ENCODE measurements at regions not wholly inside any gene's neighbourhood (a gene's known extent, or its start where the extent isn't known, plus 50 kb on each side); places are given as distances from the start of the nearest gene placed in this dataset.
"Not testable (repeated sequence)": the region's sequence is repeated elsewhere in the genome, so short reads cannot be mapped to it uniquely, and the experiment has no call there.

DNA sequence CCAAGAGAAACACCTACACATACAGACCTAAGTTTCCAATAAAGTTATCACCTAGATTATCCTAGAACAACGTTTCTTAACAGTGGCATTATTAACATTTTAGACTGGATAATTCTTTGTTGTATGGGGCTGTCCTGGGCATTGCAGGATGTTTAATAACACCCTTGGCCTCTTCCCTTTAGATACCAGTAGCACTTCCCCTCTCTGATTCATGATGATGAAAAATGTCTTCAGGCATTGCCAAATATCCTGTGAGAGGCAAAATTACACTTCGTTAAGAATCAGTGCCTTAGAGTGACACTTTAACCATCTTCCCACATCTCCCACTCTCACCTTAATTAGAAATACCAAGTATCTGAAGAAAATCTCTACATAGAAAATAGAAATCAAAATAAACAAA is 352.6 kb downstream of the CGGBP1 start:
- no peaks in the 10 kb centered on the region for H3K4me1 ChIP-seq

GRCh38 chr3:87702600-87702999 is 356.2 kb downstream of the CGGBP1 start:
- Histone ChIP-seq H3K27me3 (no peaks in the 10 kb centered on the region), H3K4me1 (no peaks in the 10 kb centered on the region), H3K27ac (no peak overlapping the region), H3K4me3 (no peak overlapping the region), H3K36me3 (no peaks in the 10 kb centered on the region), H3K9me3 (no peaks in the 10 kb centered on the region)
- intact Hi-C loops (cut with DNase I), result no loop called here
- TF ChIP-seq, protein P1, sequence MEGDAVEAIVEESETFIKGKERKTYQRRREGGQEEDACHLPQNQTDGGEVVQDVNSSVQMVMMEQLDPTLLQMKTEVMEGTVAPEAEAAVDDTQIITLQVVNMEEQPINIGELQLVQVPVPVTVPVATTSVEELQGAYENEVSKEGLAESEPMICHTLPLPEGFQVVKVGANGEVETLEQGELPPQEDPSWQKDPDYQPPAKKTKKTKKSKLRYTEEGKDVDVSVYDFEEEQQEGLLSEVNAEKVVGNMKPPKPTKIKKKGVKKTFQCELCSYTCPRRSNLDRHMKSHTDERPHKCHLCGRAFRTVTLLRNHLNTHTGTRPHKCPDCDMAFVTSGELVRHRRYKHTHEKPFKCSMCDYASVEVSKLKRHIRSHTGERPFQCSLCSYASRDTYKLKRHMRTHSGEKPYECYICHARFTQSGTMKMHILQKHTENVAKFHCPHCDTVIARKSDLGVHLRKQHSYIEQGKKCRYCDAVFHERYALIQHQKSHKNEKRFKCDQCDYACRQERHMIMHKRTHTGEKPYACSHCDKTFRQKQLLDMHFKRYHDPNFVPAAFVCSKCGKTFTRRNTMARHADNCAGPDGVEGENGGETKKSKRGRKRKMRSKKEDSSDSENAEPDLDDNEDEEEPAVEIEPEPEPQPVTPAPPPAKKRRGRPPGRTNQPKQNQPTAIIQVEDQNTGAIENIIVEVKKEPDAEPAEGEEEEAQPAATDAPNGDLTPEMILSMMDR (IDR thresholded peaks at IDR 0.05), result no peak
- DNase-seq (ENCODE audit: low spot score in 2 of 2), result no peak

More for the DNA sequence above, 352.6 kb downstream of the CGGBP1 start:
- Histone ChIP-seq H3K27ac (no peak overlapping the region), H3K4me3 (no peak overlapping the region), H3K27me3 (no peaks in the 10 kb centered on the region), H3K9me3 (no peaks in the 10 kb centered on the region), H3K36me3 (no peaks in the 10 kb centered on the region)
- TF ChIP-seq, protein P1 (IDR thresholded peaks at IDR 0.05), result no peak
- intact Hi-C loops (cut with DNase I), result no loop called here
- DNase-seq (ENCODE audit: low spot score in 2 of 2), result no peak

GRCh38 chr3:87696124-87697013 is 362.4 kb downstream of the CGGBP1 start:
- Histone ChIP-seq H3K27ac (no peak overlapping the region), H3K4me1 (no peaks in the 10 kb centered on the region), H3K4me3 (no peak overlapping the region), H3K27me3 (no peaks in the 10 kb centered on the region), H3K36me3 (no peaks in the 10 kb centered on the region), H3K9me3 (no peaks in the 10 kb centered on the region)
- TF ChIP-seq, protein P1 (IDR thresholded peaks at IDR 0.05), result no peak
- no peak for DNase-seq (ENCODE audit: low spot score in 2 of 2)
- intact Hi-C loops (cut with DNase I), result no loop called here

DNA sequence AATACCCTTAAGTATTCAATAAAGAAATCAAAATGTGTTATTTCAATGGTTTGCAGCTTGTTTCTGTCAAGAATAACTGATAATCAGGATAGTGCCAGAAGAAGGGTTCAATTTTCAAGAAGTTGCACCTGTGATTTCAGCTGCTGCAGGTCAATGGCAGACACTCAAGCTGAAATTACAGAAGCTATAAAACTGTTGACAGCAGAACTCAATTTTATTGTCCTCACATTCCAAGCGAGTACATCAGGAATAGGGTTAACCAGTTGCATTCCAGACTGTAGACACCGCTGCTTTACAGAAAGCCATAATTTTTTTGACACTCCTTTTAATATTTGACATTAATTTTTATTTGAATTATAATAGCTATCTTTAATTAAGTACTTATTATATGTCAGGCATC is 364.1 kb downstream of the CGGBP1 start:
- TF ChIP-seq, protein P1 (IDR thresholded peaks at IDR 0.05), result no peak
- no peaks in the 10 kb centered on the region for H3K36me3 ChIP-seq
- H3K27ac ChIP-seq, result no peak overlapping the region
- intact Hi-C loops (cut with DNase I), result no loop called here
- no peaks in the 10 kb centered on the region for H3K27me3 ChIP-seq
- no peaks in the 10 kb centered on the region for H3K9me3 ChIP-seq
- H3K4me3 ChIP-seq, result no peak overlapping the region
- H3K4me1 ChIP-seq, result no peaks in the 10 kb centered on the region
- no peak for DNase-seq (ENCODE audit: low spot score in 2 of 2)

DNA sequence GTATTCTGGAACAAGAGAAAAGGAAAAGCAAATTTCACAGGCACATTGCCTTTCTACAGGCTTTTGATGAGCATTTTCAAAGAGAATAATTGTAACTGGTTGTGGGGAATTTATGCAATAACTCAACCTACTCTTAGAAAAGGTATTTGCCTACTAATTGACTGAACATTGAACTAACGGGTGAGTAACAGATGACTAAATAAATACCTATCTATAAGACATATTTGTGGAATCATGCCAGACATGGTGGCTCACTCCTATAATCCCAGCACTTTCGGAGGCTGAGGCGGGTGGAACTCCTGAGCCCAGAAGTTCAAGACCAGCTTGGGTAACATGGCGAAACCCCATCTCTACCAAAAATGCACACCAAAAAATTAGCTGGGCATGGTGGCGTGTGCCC is 367.7 kb downstream of the CGGBP1 start:
- no peaks in the 10 kb centered on the region for H3K27me3 ChIP-seq
- H3K27ac ChIP-seq, result no peak overlapping the region
- H3K4me3 ChIP-seq, result no peak overlapping the region
- no peaks in the 10 kb centered on the region for H3K36me3 ChIP-seq
- no peaks in the 10 kb centered on the region for H3K4me1 ChIP-seq
- no peaks in the 10 kb centered on the region for H3K9me3 ChIP-seq
- TF ChIP-seq, protein P1 (IDR thresholded peaks at IDR 0.05), result no peak
- DNase-seq (ENCODE audit: low spot score in 2 of 2), result no peak
- intact Hi-C loops (cut with DNase I), result no loop called here

GRCh38 chr3:87678984-87679660 is 379.7 kb downstream of the CGGBP1 start:
- DNase-seq (ENCODE audit: low spot score in 2 of 2); H3K27me3 ChIP-seq; H3K27ac ChIP-seq; H3K4me3 ChIP-seq; H3K9me3 ChIP-seq; intact Hi-C loops (cut with DNase I); H3K36me3 ChIP-seq; H3K4me1 ChIP-seq: not testable (repeated sequence)
